ENCODE measurements at regions not wholly inside any gene's neighbourhood (a gene's known extent, or its start where the extent isn't known, plus 50 kb on each side); places are given as distances from the start of the nearest gene placed in this dataset.

GRCh38 chr9:82385633-82386032, 397.1 kb downstream of the SPATA31D1 start:
- Histone ChIP-seq H3K36me3 (ENCODE audit: insufficient read depth in 1 of 2, low read depth in 1 of 2) (no peaks in the 10 kb centered on the region), H3K4me1 (no peaks in the 10 kb centered on the region), H3K27me3 (ENCODE audit: insufficient read depth in 3 of 3, low read length in 2 of 3) (no peaks in the 10 kb centered on the region), H3K4me3 (no peak overlapping the region), H3K9me3 (no peaks in the 10 kb centered on the region), H3K27ac (no peak overlapping the region)
- no peak for DNase-seq
- 68 to 76% (median 69%) methylated on average over 1 of the region's 1 CpG for WGBS, 3 donors
- TF ChIP-seq CTCF (IDR thresholded peaks at IDR 0.05) = no peak
- intact Hi-C loops (cut with DNase I) = no loop called here
- no peak for ATAC-seq

- Histone ChIP-seq H3K27me3 (ENCODE audit: insufficient read depth in 3 of 3, low read length in 2 of 3) (peaks cover 0 to 6% (median 0%) of the 10 kb centered on the region in 3 donors), H3K4me1 (no peaks in the 10 kb centered on the region), H3K4me3 (no peak overlapping the region), H3K27ac (no peak overlapping the region), H3K36me3 (ENCODE audit: insufficient read depth in 1 of 2, low read depth in 1 of 2) (no peaks in the 10 kb centered on the region), H3K9me3 (no peaks in the 10 kb centered on the region)
- TF ChIP-seq CTCF (IDR thresholded peaks at IDR 0.05) = no peak
- no peak for ATAC-seq
- no peak for DNase-seq
- intact Hi-C loops (cut with DNase I) = no loop called here
These were observed 409.0 kb downstream of the SPATA31D1 start for GRCh38 chr9:82397534-82397933.

GRCh38 chr9:82404196-82404870, 415.8 kb downstream of the SPATA31D1 start:
- no peak overlapping the region for H3K4me3 ChIP-seq
- DNase-seq (no peak), ATAC-seq (no peak)
- H3K9me3 ChIP-seq = no peaks in the 10 kb centered on the region
- no peaks in the 10 kb centered on the region for H3K27me3 ChIP-seq (ENCODE audit: insufficient read depth in 3 of 3, low read length in 2 of 3)
- WGBS, 3 donors = 89 to 94% (median 93%) methylated on average over 2 of the region's 2 CpGs
- H3K4me1 ChIP-seq = no peaks in the 10 kb centered on the region
- no peaks in the 10 kb centered on the region for H3K36me3 ChIP-seq (ENCODE audit: insufficient read depth in 1 of 2, low read depth in 1 of 2)
- intact Hi-C loops (cut with DNase I) = no loop called here
- TF ChIP-seq CTCF (IDR thresholded peaks at IDR 0.05) = no peak
- H3K27ac ChIP-seq = no peak overlapping the region

- WGBS, 3 donors = 66 to 74% (median 72%) methylated on average over 4 of the region's 4 CpGs
- no peak for TF ChIP-seq CTCF (IDR thresholded peaks at IDR 0.05)
- intact Hi-C loops (cut with DNase I) = no loop called here
- no peak overlapping the region for H3K27ac ChIP-seq
- DNase-seq (no peak), ATAC-seq (no peak)
- no peaks in the 10 kb centered on the region for H3K36me3 ChIP-seq (ENCODE audit: insufficient read depth in 1 of 2, low read depth in 1 of 2)
- no peak overlapping the region for H3K4me3 ChIP-seq
- no peaks in the 10 kb centered on the region for H3K27me3 ChIP-seq (ENCODE audit: insufficient read depth in 3 of 3, low read length in 2 of 3)
- no peaks in the 10 kb centered on the region for H3K9me3 ChIP-seq
- no peaks in the 10 kb centered on the region for H3K4me1 ChIP-seq
These were observed 416.3 kb downstream of the SPATA31D1 start for GRCh38 chr9:82404881-82405280.

GRCh38 chr9:82406456-82407085, 418.0 kb downstream of the SPATA31D1 start:
- H3K27ac ChIP-seq = no peak overlapping the region
- intact Hi-C loops (cut with DNase I) = no loop called here
- no peak for TF ChIP-seq CTCF (IDR thresholded peaks at IDR 0.05)

More at GRCh38 chr9:82406456-82407085, 418.0 kb downstream of the SPATA31D1 start:
- Histone ChIP-seq H3K27me3 (ENCODE audit: insufficient read depth in 3 of 3, low read length in 2 of 3) (no peaks in the 10 kb centered on the region), H3K4me1 (no peaks in the 10 kb centered on the region), H3K9me3 (no peaks in the 10 kb centered on the region), H3K4me3 (no peak overlapping the region), H3K36me3 (ENCODE audit: insufficient read depth in 1 of 2, low read depth in 1 of 2) (no peaks in the 10 kb centered on the region)
- ATAC-seq = no peak
- 90 to 94% (median 91%) methylated on average over 3 of the region's 3 CpGs for WGBS, 3 donors
- no peak for DNase-seq

Data from psoas muscle (tissue), 7 donors.